ENCODE measurements at regions not wholly inside any gene's neighbourhood (a gene's known extent, or its start where the extent isn't known, plus 50 kb on each side); places are given as distances from the start of the nearest gene placed in this dataset.

- Histone ChIP-seq H2BK12ac (ENCODE audit: low read depth, low read length) (no peak overlapping the region), H3K36me3 (ENCODE audit: control insufficient read depth in 2 of 4, insufficient read depth in 4 of 4, low read length in 3 of 4) (no peaks in the 10 kb centered on the region), H3K9ac (replicated peaks in 1 of 4; ENCODE audit: extremely low read depth in 1 of 4, low read depth in 3 of 4, low read length in 3 of 4) (no peak overlapping the region), H3K56ac (replicated peaks; ENCODE audit: insufficient read length, low read depth, low read length) (no peak overlapping the region), H2BK120ac (replicated peaks; ENCODE audit: low read depth, low read length) (no peak overlapping the region), H2AK5ac (ENCODE audit: low read depth, low read length) (no peak overlapping the region), H2BK5ac (ENCODE audit: low read depth, low read length) (no peak overlapping the region), H3K4ac (replicated peaks; ENCODE audit: insufficient read length, low read depth, low read length) (no peak overlapping the region), H3K4me2 (ENCODE audit: insufficient read depth in 1 of 2, low read depth in 2 of 2, low read length in 2 of 2) (no peak overlapping the region), H2AFZ (ENCODE audit: low read length) (no peak overlapping the region), H3K4me3 (ENCODE audit: extremely low read depth in 1 of 4, insufficient read depth in 2 of 4, low read depth in 3 of 4, low read length in 4 of 4) (no peak overlapping the region), H3K23ac (ENCODE audit: insufficient read length) (no peak overlapping the region), H4K20me1 (replicated peaks in 1 of 2; ENCODE audit: control insufficient read depth in 1 of 2, insufficient read depth in 2 of 2, low read length in 2 of 2) (no peaks in the 10 kb centered on the region), H3K14ac (ENCODE audit: insufficient read length) (no peak overlapping the region), H3K27ac (ENCODE audit: low read depth, low read length) (no peak overlapping the region), H4K8ac (ENCODE audit: extremely low read depth, insufficient read depth, low read length) (no peak overlapping the region), H2BK20ac (ENCODE audit: low read length) (no peak overlapping the region), H2BK15ac (ENCODE audit: low read length) (no peak overlapping the region), H3K9me3 (ENCODE audit: insufficient read depth in 2 of 2, low read depth in 1 of 2, low read length in 1 of 2) (no peaks in the 10 kb centered on the region), H3K79me2 (ENCODE audit: control insufficient read depth in 1 of 2, insufficient read depth in 2 of 2, low read length in 2 of 2) (no peaks in the 10 kb centered on the region), H3K79me1 (ENCODE audit: low read depth, low read length) (no peaks in the 10 kb centered on the region), H3K27me3 (replicated peaks in 1 of 4; ENCODE audit: control insufficient read depth in 3 of 4, extremely low read depth in 1 of 4, insufficient read depth in 3 of 4, low read length in 3 of 4) (no peaks in the 10 kb centered on the region), H3K23me2 (ENCODE audit: low read depth, low read length) (no peaks in the 10 kb centered on the region), H3K18ac (ENCODE audit: extremely low read depth, low read length) (no peak overlapping the region), H4K91ac (replicated peaks; ENCODE audit: insufficient read length, low read length) (no peak overlapping the region), H3K4me1 (replicated peaks in 1 of 4; ENCODE audit: control insufficient read depth in 3 of 4, insufficient read depth in 4 of 4, low read length in 3 of 4) (peaks cover 0 to 9% (median 2%) of the 10 kb centered on the region in 4 experiments; a peak in 3 of 7 replicates), H4K5ac (ENCODE audit: insufficient read length, low read depth, low read length) (no peak overlapping the region)
- 86% methylated on average over 5 of the region's 5 CpGs; no CpG with 5 or more reads in 1 of the 2 experiments for WGBS, 2 experiments (ENCODE audit: extremely low coverage in 1 of 2, insufficient coverage in 1 of 2, insufficient read length in 1 of 2, insufficient replicate concordance in 2 of 2, low coverage in 1 of 2, low lambda C conversion rate in 2 of 2, missing lambda C conversion rate in 1 of 2)
- DNase-seq (ENCODE audit: low read depth in 1 of 2, low spot score in 2 of 2) (no peak), FAIRE-seq (no peak)
- CTCF ChIA-PET (ENCODE audit: partially characterized antibody), result no interaction called here
- POLR2A ChIA-PET (ENCODE audit: partially characterized antibody), result no interaction called here
- no peak for TF ChIP-seq USF2 (IDR thresholded peaks at IDR 0.05; ENCODE audit: low read length)
- no peak for TF ChIP-seq KDM5A (IDR thresholded peaks at IDR 0.05; ENCODE audit: low read length)
Measured at GRCh38 chr1:168485048-168485447, 58.7 kb downstream of the XCL2 start.

All from H1 (cell line).